MCF 10A (cell line): ENCODE measurements at regions not wholly inside any gene's neighbourhood (a gene's known extent, or its start where the extent isn't known, plus 50 kb on each side); places are given as distances from the start of the nearest gene placed in this dataset.

Experiments used
- BruUV-seq: library from RNA; stranded (reverse); fragments of 400-500 nt; replicated peaks from 2 replicates; lab custom pipeline; 2021; lab: Mats Ljungman, UMichigan
- CTCF ChIA-PET: fragments of 300-600 bp; sonication (Branson Sonifier 250); formaldehyde crosslinking; extraction: SDS; loops from one replicate; lab custom pipeline; 2021; ENCODE audit warnings: antibody characterized with exemption, inconsistent platforms; lab: Yijun Ruan, JAX
- POLR2A ChIA-PET: fragments of 300-600, 350-650 bp; sonication (Branson Sonifier 250); formaldehyde crosslinking; extraction: SDS; loops from one replicate; lab custom pipeline; 2020; ENCODE audit warnings: antibody characterized with exemption, inconsistent platforms; lab: Yijun Ruan, JAX
- DNase-seq: peaks from one replicate; pipeline ENCODE4 v3.0.0-alpha.2; 2018; ENCODE audit not compliant: unreplicated experiment
- H3K27ac Mint-ChIP-seq: one replicate; pipeline ENCODE4 v1.8.0; 2022; ENCODE audit warnings: mild to moderate bottlenecking, low read depth, mixed read lengths; ENCODE audit not compliant: unreplicated experiment
- H3K27me3 Mint-ChIP-seq: one replicate; pipeline ENCODE4 v1.8.0; 2022; ENCODE audit warnings: mixed read lengths; ENCODE audit not compliant: insufficient read depth, unreplicated experiment
- H3K36me3 Mint-ChIP-seq: one replicate; pipeline ENCODE4 v1.8.0; 2022; ENCODE audit warnings: mild to moderate bottlenecking, moderate library complexity, mixed read lengths; ENCODE audit not compliant: insufficient read depth, unreplicated experiment
- H3K4me1 Mint-ChIP-seq: one replicate; pipeline ENCODE4 v1.8.0; 2022; ENCODE audit warnings: mixed read lengths; ENCODE audit not compliant: insufficient read depth, unreplicated experiment
- H3K4me3 Mint-ChIP-seq: one replicate; pipeline ENCODE4 v1.8.0; 2022; ENCODE audit warnings: mild to moderate bottlenecking, moderate library complexity, mixed read lengths; ENCODE audit not compliant: unreplicated experiment
- H3K9me3 Mint-ChIP-seq: one replicate; pipeline ENCODE4 v1.8.0; 2022; ENCODE audit warnings: mixed read lengths; ENCODE audit not compliant: unreplicated experiment
- intact Hi-C: fragments of 100-400 bp; cut with micrococcal nuclease; formaldehyde crosslinking; loops from 2 replicates; pipeline ENCODE4 v1.14.1; 2022
- TF ChIP-seq, protein P1 (sequence below): fragments of 200-600 bp; IDR thresholded peaks from one replicate; pipeline ENCODE4 v1.8.0; 2022; ENCODE audit warnings: antibody characterized with exemption, mild to moderate bottlenecking; ENCODE audit not compliant: unreplicated experiment

DNA sequence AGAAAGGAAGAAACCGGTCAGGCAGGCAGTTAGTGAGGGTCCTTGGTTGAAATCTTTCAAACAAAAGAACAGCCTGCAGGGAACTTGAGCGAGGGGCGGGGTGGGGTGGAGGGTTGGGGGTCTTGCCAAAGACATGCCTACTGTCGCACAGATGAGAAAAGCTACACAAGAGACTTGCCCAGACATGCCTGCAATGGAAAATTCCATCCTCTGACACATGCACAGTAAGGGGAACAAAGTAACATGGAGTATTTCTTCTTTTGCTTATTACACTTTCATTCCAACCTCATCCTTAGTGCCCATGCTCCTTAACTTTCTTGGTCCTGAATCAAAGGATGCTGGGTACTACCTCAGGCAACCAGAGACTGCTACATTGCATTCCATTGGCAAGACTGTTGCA lies 1491.2 kb downstream of the STIM2 start:
- intact Hi-C loops, result no loop called here
- no TSS peak for BruUV-seq
- H3K4me1 Mint-ChIP-seq, result no peaks in the 10 kb centered on the region

DNA sequence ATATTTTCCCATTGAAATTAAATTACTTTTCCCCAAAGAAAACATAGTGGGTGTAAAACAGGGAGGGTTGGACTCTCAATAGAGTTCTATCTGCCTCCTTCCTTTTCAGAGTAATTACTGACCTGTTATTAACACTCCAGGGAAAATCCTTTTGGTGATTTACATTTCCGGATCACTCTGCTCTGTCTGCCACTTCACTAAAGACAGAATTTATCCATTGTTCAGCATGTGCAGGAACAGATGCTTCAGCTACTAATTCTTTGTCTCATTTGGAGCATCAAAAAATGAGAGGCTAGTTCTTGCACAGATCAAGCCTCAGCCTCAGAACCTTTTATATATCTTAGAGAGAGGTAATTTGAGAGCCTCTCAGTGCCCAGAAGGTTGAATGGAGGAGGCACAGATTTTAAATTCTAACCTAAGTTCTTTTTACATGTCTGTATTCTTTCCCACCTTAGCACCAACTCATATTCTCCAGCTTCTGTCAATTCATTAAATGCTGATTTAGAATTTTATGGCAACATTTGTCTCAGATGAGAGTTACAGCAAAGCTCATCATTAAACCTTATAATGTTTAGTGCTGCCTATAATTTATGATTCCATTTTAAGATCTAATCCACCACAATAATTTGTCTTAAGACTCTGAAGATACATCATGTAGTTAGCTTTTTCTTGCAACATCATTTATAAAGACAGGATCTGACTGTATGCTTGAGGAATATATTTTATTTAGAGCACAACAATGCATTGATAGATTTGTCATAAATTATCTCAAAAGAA lies 1494.4 kb downstream of the STIM2 start:
- POLR2A ChIA-PET, result no interaction called here
- Mint-ChIP-seq H3K9me3 (peaks cover 8% of the 10 kb centered on the region), H3K4me1 (no peaks in the 10 kb centered on the region), H3K27ac (no peak overlapping the region), H3K36me3 (no peaks in the 10 kb centered on the region), H3K27me3 (no peaks in the 10 kb centered on the region), H3K4me3 (no peak overlapping the region)
- DNase-seq, result no peak
- BruUV-seq, result no TSS peak
- TF ChIP-seq, protein P1, sequence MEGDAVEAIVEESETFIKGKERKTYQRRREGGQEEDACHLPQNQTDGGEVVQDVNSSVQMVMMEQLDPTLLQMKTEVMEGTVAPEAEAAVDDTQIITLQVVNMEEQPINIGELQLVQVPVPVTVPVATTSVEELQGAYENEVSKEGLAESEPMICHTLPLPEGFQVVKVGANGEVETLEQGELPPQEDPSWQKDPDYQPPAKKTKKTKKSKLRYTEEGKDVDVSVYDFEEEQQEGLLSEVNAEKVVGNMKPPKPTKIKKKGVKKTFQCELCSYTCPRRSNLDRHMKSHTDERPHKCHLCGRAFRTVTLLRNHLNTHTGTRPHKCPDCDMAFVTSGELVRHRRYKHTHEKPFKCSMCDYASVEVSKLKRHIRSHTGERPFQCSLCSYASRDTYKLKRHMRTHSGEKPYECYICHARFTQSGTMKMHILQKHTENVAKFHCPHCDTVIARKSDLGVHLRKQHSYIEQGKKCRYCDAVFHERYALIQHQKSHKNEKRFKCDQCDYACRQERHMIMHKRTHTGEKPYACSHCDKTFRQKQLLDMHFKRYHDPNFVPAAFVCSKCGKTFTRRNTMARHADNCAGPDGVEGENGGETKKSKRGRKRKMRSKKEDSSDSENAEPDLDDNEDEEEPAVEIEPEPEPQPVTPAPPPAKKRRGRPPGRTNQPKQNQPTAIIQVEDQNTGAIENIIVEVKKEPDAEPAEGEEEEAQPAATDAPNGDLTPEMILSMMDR, result no peak
- intact Hi-C loops, result loop anchor here (5.0 kb wide), 1 partner anchor 493 kb away; no protein-coding TSS in a partner anchor
- CTCF ChIA-PET, result interaction anchor here (0.6 to 1.5 kb wide), 2 partner anchors 221 to 318 kb away, joined by 3 to 4 read pairs; no protein-coding TSS in a partner anchor

More for the DNA sequence above, 1491.2 kb downstream of the STIM2 start:
- Mint-ChIP-seq H3K9me3 (peaks cover 8% of the 10 kb centered on the region), H3K36me3 (no peaks in the 10 kb centered on the region), H3K4me3 (no peak overlapping the region), H3K27ac (peak overlapping the region; percentile 39), H3K27me3 (no peaks in the 10 kb centered on the region)
- TF ChIP-seq, protein P1, result no peak
- peak; percentile 24 for DNase-seq
- CTCF ChIA-PET, result no interaction called here
- POLR2A ChIA-PET, result no interaction called here

DNA sequence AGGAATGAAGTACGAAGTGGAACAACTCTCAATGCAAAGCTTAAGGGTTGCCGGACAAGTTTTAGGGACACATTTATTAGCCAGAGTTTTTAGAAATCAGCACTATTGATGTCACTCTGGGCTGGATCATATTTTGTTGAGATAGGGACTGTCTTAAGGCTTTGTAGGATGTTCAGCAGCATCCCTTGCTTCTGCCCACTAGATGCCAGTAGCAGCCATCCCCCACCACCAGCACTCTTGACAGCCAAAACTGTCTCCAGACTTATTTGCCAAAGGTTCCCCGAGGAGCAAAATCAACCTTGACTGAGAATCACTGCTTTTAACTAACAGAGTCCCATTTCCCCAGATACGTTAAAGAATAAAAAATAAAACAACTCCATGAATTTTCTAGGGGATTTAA lies 1497.3 kb downstream of the STIM2 start:
- peaks cover 3% of the 10 kb centered on the region for H3K9me3 Mint-ChIP-seq
- H3K27ac Mint-ChIP-seq, result no peak overlapping the region
- CTCF ChIA-PET, result no interaction called here
- no peak overlapping the region for H3K4me3 Mint-ChIP-seq
- TF ChIP-seq, protein P1, result no peak
- intact Hi-C loops, result loop anchor here (5.0 kb wide), 1 partner anchor 496 kb away; no protein-coding TSS in a partner anchor
- BruUV-seq, result no TSS peak
- no peaks in the 10 kb centered on the region for H3K27me3 Mint-ChIP-seq
- no peaks in the 10 kb centered on the region for H3K4me1 Mint-ChIP-seq
- DNase-seq, result peak; percentile 14
- no peaks in the 10 kb centered on the region for H3K36me3 Mint-ChIP-seq
- POLR2A ChIA-PET, result no interaction called here

DNA sequence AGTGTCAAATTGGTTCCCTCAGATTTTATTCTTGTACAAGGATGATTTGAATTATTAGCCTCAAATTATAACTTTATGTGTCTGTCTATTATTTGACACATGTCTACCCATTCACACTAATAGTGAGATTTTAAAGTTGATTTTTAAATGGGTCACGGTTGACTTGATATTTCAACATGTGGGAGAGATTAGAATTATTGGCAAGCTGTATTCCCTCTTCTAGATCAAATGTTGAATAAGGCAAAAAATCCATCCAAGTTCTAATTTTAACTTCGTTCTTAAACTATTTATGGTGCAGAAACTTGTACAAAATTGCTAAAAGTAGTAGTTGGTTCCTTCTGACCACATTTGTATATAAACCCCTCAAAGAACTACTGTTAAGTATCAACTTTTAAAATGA lies 1498.0 kb downstream of the STIM2 start:
- intact Hi-C loops, result loop anchor here (5.0 kb wide), 1 partner anchor 496 kb away; no protein-coding TSS in a partner anchor
- no TSS peak for BruUV-seq
- no peak overlapping the region for H3K27ac Mint-ChIP-seq

More for the DNA sequence above, 1498.0 kb downstream of the STIM2 start:
- no peak overlapping the region for H3K4me3 Mint-ChIP-seq
- H3K27me3 Mint-ChIP-seq, result no peaks in the 10 kb centered on the region
- ChIA-PET POLR2A (no interaction called here), CTCF (no interaction called here)
- TF ChIP-seq, protein P1, result no peak
- H3K4me1 Mint-ChIP-seq, result no peaks in the 10 kb centered on the region
- DNase-seq, result no peak
- H3K36me3 Mint-ChIP-seq, result no peaks in the 10 kb centered on the region
- no peaks in the 10 kb centered on the region for H3K9me3 Mint-ChIP-seq
